Activated gamma-delta T cell treated with Interleukin-2 at 50 U/mL for 16 hours (primary cell): ENCODE measurements at regions not wholly inside any gene's neighbourhood (a gene's known extent, or its start where the extent isn't known, plus 50 kb on each side); places are given as distances from the start of the nearest gene placed in this dataset.
"Not testable (repeated sequence)": the region's sequence is repeated elsewhere in the genome, so short reads cannot be mapped to it uniquely, and the experiment has no call there.

Source experiments
- DNase-seq: peaks from one replicate; pipeline ENCODE4 v3.0.0-alpha.2; 2020

GRCh38 chr10:28449382-28449781, 83.5 kb upstream of the WAC start:
- no peak for DNase-seq

- DNase-seq, result no peak
Observed at GRCh38 chr10:28449926-28450325, 83.0 kb upstream of the WAC start.

DNA sequence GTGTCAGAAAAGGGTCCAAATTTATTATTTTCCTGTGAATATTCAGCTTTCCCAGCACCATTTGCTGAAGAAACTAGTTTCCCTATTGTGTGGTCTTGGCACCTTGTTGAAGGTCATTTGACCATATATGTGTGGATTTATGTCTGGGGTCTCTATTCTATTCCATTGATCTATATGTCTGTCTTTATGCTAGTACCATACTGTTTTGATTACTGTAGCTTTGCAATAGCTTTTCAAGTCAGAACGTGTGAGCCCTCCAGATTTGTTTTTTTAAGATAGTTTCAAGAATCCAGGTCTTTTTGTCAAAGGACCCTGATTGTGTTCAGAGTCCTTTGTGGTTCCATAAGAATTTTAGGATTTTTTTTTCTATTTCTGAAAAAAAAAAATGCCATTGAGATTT, 79.0 kb upstream of the WAC start:
- no peak for DNase-seq

- no peak for DNase-seq
Observed at GRCh38 chr10:28457110-28457509, 75.8 kb upstream of the WAC start.

GRCh38 chr10:28457873-28458272, 75.0 kb upstream of the WAC start:
- not testable (repeated sequence) for DNase-seq

DNA sequence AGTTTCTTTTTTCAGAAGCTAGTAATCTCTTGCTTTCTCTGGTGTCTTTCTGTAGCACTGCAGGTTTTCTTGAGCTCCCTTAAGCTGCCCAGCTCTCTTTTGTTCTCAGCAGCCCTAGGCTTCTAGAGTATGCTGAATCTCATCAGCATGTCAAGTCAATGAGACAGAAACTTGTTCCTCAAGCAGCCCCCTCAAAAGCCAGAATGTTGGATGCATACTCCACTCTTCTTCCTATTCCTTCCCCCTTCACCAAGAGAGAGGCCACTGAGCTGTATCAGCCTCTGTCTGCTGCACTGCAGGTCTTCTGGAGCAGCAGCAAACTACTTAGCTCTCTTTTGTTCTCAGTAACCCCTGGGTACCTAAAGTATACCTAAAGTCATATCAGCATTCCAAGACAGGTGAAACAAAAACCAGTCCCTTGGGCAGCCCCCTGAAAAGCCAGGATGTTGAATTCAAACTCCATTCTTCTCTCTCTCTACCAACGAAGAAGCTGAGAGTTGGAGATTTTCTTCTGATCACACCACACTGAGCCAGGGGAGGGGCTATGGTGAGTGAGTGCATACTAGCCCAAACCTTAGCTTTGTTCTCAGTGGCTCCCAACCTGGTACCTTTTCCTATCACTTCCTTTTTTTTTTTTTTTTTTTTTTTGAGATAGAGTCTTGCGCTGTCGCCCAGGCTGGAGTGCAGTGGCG, 73.3 kb upstream of the WAC start:
- DNase-seq, result no peak

DNA sequence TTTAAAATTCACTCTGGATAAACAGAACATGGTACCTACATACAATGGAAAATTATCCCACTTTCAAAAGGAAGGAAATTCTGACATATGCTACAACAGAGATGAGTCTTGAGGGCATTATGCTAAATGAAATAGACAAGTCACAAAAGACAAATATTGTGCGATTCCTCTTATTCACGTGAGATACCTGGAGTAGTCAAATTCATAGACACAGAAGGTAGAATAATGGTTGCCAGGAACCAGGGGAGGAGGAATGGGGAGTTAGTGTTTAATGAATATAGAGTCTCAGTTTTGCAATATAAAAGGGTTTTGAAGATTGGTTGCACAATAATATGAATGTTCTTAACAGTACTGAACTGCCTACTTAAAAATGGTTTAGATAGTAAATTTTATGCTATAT, 69.8 kb upstream of the WAC start:
- DNase-seq, result no peak

- DNase-seq, result no peak
Observed at GRCh38 chr10:28463676-28464395, 69.1 kb upstream of the WAC start.

DNA sequence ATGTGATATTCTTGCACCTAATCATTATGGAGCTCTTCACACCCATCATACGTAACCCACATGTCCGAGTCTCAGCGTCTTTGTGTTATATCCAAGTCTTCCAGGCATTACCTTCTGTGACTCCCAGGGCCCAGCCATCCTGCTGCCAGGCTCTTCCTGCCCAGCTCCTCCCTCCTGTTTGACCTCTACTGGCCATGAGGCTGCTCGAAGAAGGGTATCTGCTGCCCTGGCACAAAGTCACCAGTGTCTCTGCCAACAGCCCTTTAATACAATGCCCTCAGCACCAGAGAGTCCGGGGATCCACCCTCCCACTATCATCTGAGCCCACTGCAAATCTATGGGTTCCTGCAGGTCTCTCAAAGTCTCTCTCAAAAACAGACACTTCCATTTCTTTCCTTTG, 65.3 kb upstream of the WAC start:
- DNase-seq, result no peak

DNA sequence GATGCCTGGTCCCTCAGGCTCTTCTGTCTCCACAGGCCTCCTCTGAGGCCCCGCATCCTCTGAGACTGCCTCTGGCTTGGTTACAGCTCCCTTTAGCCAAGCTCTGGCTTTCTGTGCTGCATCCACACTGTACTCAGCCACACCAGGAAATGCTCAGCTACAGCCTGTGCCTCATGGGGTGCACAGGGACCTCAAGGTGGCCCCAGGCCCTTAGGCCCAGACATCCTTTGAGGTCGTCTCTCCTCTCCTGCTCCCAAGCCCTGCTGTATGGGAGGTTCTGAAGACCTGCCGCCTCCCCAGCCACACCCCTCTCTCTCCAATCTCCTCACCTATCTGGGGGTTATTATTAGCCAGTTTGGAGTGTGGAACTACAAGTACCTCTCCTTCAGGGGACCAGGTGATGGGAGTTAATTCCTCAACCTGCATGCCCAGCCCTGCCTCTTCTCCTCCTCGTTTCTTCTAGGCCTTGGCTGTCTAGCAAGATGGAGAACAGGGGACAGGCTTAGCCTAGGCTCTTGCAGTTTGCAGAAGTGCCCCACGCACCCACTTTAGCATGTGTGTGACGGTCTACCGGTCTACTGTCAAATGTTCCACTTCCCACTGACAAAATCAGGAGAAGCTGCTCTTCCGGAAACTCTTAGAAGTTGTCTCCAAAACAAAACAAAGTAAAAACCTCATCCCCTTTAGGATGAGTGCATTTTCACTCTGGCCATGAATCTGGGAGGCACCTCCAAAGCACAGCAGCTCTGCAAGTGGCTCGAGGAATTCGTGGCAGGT, 64.0 kb upstream of the WAC start:
- no peak for DNase-seq

GRCh38 chr10:28470873-28471651, 61.9 kb upstream of the WAC start:
- no peak for DNase-seq

DNA sequence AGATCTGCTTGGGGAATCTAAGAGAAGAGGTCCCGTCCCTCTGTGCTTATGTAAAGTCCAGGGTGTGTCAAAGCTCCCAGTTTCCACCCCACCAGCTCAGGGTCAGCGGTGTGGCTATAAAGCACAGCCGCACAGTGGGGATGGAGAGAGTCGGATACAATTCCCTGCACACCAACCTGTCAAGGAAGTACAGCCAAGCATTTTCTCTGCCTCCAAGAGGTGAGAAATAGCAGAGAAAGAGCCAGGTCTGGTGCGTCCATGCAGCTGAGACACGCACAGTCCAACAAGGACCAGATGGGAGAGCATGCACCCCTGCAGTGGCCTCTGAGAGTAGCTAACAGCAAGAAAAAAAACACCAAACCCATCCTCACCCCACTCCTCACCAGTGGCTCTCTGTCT, 61.3 kb upstream of the WAC start:
- DNase-seq, result no peak

GRCh38 chr10:28478646-28479045, 54.3 kb upstream of the WAC start:
- DNase-seq, result no peak

GRCh38 chr10:28479425-28479865, 53.5 kb upstream of the WAC start:
- DNase-seq, result no peak

GRCh38 chr10:28479927-28480627, 52.8 kb upstream of the WAC start:
- no peak for DNase-seq

GRCh38 chr10:28480628-28480965, 52.3 kb upstream of the WAC start:
- DNase-seq, result no peak

DNA sequence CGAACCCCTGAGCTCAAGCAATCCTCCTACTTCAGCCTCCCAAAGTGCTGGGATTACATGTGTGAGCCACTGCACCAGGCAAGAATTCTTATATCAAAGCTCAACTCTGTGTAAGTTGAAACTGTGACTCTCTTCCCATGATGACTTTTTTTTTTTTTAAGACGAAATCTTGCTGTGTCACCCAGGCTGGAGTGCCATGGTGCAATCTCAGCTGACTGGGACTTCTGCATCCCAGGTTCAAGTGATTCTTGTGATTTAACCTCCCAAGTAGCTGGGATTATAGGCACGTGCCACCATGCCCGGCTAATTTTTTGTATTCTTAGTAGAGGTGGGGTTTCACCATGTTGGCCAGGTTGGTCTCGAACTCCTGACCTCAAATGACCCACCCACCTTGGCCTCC, 51.6 kb upstream of the WAC start:
- DNase-seq, result not testable (repeated sequence)

DNA sequence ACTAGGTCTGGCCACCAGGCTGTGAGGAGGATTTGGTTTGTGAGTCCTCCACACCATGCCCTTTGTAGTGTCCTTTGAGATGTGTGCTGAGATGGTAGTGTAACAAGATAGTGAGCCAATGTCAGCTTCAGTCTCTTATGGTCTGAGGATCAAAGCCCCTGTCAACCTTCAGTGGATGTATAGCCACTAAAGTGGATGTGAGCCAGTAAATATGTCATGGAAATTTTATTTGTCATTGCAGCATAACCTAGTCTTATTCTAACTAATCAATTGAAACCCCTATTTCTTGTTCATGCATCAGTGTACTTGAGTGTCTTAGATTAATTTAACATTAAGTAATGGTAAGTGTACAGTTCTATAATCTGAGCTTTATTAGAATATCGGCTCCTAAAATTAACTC, 51.0 kb upstream of the WAC start:
- no peak for DNase-seq
